ENCODE measurements at regions not wholly inside any gene's neighbourhood (a gene's known extent, or its start where the extent isn't known, plus 50 kb on each side); places are given as distances from the start of the nearest gene placed in this dataset.
A peak's percentile ranks its signal among the peaks of the same experiment; 100 is the strongest.

DNA sequence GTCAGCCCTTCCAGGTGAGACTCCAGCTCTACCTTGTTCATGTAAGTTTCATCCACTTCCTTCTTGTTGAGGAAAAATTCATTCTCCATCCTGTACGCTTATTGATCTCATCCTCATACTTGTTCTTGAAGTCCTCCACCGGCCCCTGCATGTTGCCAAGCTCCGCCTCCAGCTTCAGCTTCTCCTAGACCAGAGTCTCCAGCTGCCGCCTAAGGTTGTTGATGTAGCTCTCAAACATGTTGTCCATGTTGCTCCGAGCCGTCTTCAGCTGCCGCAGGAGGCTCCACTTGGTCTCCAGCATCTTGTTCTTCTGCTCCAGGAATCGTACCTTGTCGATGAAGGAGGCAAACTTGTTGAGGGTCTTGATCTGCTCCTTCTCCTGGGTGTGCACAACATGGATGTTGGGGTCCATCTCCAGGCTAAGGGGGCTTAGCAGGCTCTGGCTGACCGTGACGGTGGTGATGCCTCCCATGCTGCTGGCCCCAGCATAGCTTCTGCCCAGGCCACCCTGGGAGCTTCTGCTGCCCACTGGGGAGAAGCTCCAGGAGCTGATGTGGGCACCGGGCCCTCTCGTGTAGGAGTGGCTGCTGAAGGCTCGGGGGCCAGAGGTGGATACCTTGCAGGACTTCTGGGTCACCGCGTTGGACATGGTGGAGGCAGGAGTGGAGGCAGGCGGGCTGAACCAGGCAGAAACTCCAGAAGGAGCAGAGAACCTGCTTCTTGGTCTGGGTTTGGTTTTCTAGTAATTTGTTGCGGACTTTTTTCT is 422.6 kb upstream of the ARPP21 start:
- WGBS, 5 donors: 84 to 95% (median 90%) methylated on average over 16 to 18 of the region's 18 CpGs
- intact Hi-C loops (cut with DNase I; ENCODE audit: low total_unique reads): no loop called here
- DNase-seq: peak; percentile 62
- Histone ChIP-seq H3K9me3 (peaks cover 0 to 11% (median 0%) of the 10 kb centered on the region in 8 donors), H3K27me3 (replicated peaks in 1 of 7) (no peaks in the 10 kb centered on the region), H3K4me1 (no peaks in the 10 kb centered on the region), H3K36me3 (no peaks in the 10 kb centered on the region), H3K27ac (no peak overlapping the region), H3K4me3 (no peak overlapping the region)
- no peak for TF ChIP-seq CTCF (IDR thresholded peaks at IDR 0.05 in 8 of 11, conservative IDR thresholded peaks at IDR 0.05 in 3 of 11)
- no peak for TF ChIP-seq POLR2A (IDR thresholded peaks at IDR 0.05)
- no peak for TF ChIP-seq POLR2AphosphoS5 (IDR thresholded peaks at IDR 0.05)

- intact Hi-C loops (cut with DNase I; ENCODE audit: low total_unique reads): no loop called here
- TF ChIP-seq POLR2A (IDR thresholded peaks at IDR 0.05): no peak
- no peak for TF ChIP-seq POLR2AphosphoS5 (IDR thresholded peaks at IDR 0.05)
- TF ChIP-seq CTCF (IDR thresholded peaks at IDR 0.05 in 8 of 11, conservative IDR thresholded peaks at IDR 0.05 in 3 of 11): no peak
These were observed 415.5 kb upstream of the ARPP21 start for GRCh38 chr3:35223632-35224394.

DNA sequence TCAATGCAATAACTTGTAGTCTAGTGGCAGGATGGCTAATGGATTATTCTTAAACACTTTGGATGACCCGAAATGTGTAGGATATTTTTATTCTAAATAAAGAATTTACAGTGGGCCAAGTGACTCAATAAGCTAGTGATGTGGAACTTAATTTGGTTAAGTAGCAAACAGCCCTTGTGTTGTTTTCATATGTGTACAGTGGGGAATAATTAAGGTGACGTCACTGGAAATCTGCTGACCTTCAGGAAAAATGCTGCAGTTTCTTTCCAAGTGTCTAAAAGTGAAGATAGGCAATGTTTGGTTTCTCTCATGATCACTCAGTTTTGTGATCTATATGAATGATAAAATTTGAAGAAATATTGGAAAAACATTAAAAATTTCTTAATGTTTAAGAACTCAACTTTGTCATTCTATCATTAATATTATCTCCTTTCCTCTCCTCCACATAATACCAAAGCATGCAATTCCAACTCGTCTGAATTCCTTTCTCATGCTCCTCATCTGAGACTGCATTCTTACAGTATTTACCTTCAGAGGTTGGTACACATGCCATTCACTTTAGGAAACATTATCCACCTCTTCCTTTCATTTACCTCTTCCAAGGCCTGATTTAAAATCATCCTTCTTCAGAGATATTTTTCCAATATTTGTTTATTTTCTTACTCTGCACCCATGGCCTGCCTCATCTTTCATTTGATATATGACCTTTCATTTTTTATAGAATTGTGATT is 414.6 kb upstream of the ARPP21 start:
- Histone ChIP-seq H3K9me3 (peaks cover 0 to 8% (median 0%) of the 10 kb centered on the region in 8 donors), H3K4me1 (no peaks in the 10 kb centered on the region), H3K36me3 (no peaks in the 10 kb centered on the region), H3K27me3 (replicated peaks in 1 of 7) (no peaks in the 10 kb centered on the region), H3K27ac (no peak overlapping the region), H3K4me3 (no peak overlapping the region)
- no peak for DNase-seq
- intact Hi-C loops (cut with DNase I; ENCODE audit: low total_unique reads): no loop called here
- TF ChIP-seq POLR2AphosphoS5 (IDR thresholded peaks at IDR 0.05): no peak
- no peak for TF ChIP-seq CTCF (IDR thresholded peaks at IDR 0.05 in 8 of 11, conservative IDR thresholded peaks at IDR 0.05 in 3 of 11)
- TF ChIP-seq POLR2A (IDR thresholded peaks at IDR 0.05): no peak
- WGBS, 5 donors: 39 to 62% (median 46%) methylated on average over 3 of the region's 3 CpGs

More at GRCh38 chr3:35223632-35224394, 415.5 kb upstream of the ARPP21 start:
- no peak overlapping the region for H3K27ac ChIP-seq
- H3K4me1 ChIP-seq: no peaks in the 10 kb centered on the region
- WGBS, 5 donors: 82 to 96% (median 86%) methylated on average over 1 of the region's 1 CpG
- no peak for DNase-seq
- no peak overlapping the region for H3K4me3 ChIP-seq
- H3K9me3 ChIP-seq: peaks cover 0 to 8% (median 0%) of the 10 kb centered on the region in 8 donors
- H3K27me3 ChIP-seq (replicated peaks in 1 of 7): no peaks in the 10 kb centered on the region
- no peaks in the 10 kb centered on the region for H3K36me3 ChIP-seq

Data from spleen (tissue), 11 donors.